ENCODE measurements at regions not wholly inside any gene's neighbourhood (a gene's known extent, or its start where the extent isn't known, plus 50 kb on each side); places are given as distances from the start of the nearest gene placed in this dataset.

- DNase-seq (ENCODE audit: low spot score in 2 of 2): no peak
- no peak overlapping the region for H3K27ac ChIP-seq
- no peaks in the 10 kb centered on the region for H3K36me3 ChIP-seq
- no peaks in the 10 kb centered on the region for H3K4me1 ChIP-seq
- no peak overlapping the region for H3K4me3 ChIP-seq
- H3K9me3 ChIP-seq: no peaks in the 10 kb centered on the region
- WGBS, 2 donors: 84 to 88% methylated on average over 2 of the region's 2 CpGs
- no peak for TF ChIP-seq EP300 (IDR thresholded peaks at IDR 0.05)
- no peak for TF ChIP-seq POLR2A (IDR thresholded peaks at IDR 0.05)
- TF ChIP-seq, protein P1, sequence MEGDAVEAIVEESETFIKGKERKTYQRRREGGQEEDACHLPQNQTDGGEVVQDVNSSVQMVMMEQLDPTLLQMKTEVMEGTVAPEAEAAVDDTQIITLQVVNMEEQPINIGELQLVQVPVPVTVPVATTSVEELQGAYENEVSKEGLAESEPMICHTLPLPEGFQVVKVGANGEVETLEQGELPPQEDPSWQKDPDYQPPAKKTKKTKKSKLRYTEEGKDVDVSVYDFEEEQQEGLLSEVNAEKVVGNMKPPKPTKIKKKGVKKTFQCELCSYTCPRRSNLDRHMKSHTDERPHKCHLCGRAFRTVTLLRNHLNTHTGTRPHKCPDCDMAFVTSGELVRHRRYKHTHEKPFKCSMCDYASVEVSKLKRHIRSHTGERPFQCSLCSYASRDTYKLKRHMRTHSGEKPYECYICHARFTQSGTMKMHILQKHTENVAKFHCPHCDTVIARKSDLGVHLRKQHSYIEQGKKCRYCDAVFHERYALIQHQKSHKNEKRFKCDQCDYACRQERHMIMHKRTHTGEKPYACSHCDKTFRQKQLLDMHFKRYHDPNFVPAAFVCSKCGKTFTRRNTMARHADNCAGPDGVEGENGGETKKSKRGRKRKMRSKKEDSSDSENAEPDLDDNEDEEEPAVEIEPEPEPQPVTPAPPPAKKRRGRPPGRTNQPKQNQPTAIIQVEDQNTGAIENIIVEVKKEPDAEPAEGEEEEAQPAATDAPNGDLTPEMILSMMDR (IDR thresholded peaks at IDR 0.05): no peak
- no peaks in the 10 kb centered on the region for H3K27me3 ChIP-seq
These were observed 1182.7 kb downstream of the FSTL5 start for GRCh38 chr4:160981083-160981482.

- H3K27ac ChIP-seq: no peak overlapping the region
- H3K9me3 ChIP-seq: no peaks in the 10 kb centered on the region
- TF ChIP-seq, protein P1 (IDR thresholded peaks at IDR 0.05): no peak
- TF ChIP-seq POLR2A (IDR thresholded peaks at IDR 0.05): no peak
- no peak for TF ChIP-seq EP300 (IDR thresholded peaks at IDR 0.05)
- WGBS, 2 donors: 91 to 92% methylated on average over 9 of the region's 9 CpGs
- DNase-seq (ENCODE audit: low spot score in 2 of 2): no peak
- H3K27me3 ChIP-seq: no peaks in the 10 kb centered on the region
- H3K4me3 ChIP-seq: no peak overlapping the region
- H3K36me3 ChIP-seq: no peaks in the 10 kb centered on the region
- H3K4me1 ChIP-seq: no peaks in the 10 kb centered on the region
These were observed 1180.8 kb downstream of the FSTL5 start for GRCh38 chr4:160983035-160983434.

DNA sequence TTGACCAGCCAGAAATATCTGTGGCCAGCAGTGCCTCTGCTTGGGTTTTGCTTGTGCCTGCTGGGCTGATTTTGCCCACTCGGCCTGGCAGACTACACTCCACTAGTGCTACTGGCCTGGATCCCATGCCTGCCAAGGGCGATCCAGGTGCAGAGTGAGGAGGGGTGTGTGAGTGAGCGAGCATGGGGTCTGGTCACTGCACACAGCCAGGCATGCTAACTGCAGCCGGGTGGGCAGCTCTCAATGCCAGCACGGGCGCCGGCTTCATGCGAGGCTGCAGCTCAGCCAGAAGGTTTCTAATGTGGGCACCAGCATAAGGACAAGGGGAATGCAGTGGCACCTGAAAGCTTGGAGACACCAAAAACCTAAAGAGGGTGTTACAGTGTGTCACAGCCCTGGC lies 1161.4 kb downstream of the FSTL5 start:
- Histone ChIP-seq H3K4me3 (no peak overlapping the region), H3K27ac (no peak overlapping the region), H3K27me3 (no peaks in the 10 kb centered on the region), H3K4me1 (no peaks in the 10 kb centered on the region), H3K9me3 (peaks cover 0 to 3% (median 0%) of the 10 kb centered on the region in 4 donors), H3K36me3 (no peaks in the 10 kb centered on the region)
- 82 to 94% methylated on average over 8 of the region's 8 CpGs for WGBS, 2 donors
- TF ChIP-seq, protein P1 (IDR thresholded peaks at IDR 0.05): no peak
- TF ChIP-seq POLR2A (IDR thresholded peaks at IDR 0.05): no peak
- no peak for TF ChIP-seq EP300 (IDR thresholded peaks at IDR 0.05)
- DNase-seq (ENCODE audit: low spot score in 2 of 2): no peak

DNA sequence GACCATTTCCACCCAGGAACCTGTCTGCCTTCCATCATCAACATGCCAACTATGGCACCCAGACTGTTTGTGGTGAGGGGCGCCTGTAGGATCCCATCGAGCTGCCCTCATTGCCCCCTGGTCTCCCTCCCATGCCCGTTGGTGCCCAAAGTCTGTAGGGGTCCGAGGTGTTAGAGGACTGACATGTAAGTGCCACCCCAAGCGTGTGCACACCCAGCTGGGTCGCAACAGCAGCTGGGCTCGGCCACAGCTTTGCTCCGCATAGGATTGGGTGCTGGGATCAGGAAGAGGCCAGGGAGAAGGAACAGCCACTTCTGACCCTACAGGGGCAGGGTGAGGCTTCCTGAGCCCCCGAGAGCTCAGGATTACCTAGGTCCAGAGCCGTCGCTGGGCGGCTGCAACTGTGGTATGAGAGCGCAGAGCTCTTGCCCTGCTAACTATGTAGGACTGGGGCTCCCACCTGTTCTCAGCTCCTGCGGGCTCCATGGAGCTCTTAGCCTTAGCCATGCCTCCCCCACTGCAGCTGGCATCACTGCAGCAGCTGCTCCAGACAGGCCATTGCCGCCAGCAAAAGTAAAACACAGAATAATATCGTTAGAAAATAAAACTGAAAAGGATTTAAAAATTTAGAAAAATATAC lies 1160.3 kb downstream of the FSTL5 start:
- DNase-seq (ENCODE audit: low spot score in 2 of 2): no peak
- TF ChIP-seq POLR2A (IDR thresholded peaks at IDR 0.05): no peak
- TF ChIP-seq, protein P1 (IDR thresholded peaks at IDR 0.05): no peak
- no peak for TF ChIP-seq EP300 (IDR thresholded peaks at IDR 0.05)
- Histone ChIP-seq H3K4me1 (no peaks in the 10 kb centered on the region), H3K36me3 (no peaks in the 10 kb centered on the region), H3K27me3 (no peaks in the 10 kb centered on the region), H3K4me3 (no peak overlapping the region), H3K9me3 (peaks cover 0 to 3% (median 0%) of the 10 kb centered on the region in 4 donors), H3K27ac (no peak overlapping the region)
- 96 to 99% methylated on average over 7 to 16 of the region's 16 CpGs for WGBS, 2 donors

DNA sequence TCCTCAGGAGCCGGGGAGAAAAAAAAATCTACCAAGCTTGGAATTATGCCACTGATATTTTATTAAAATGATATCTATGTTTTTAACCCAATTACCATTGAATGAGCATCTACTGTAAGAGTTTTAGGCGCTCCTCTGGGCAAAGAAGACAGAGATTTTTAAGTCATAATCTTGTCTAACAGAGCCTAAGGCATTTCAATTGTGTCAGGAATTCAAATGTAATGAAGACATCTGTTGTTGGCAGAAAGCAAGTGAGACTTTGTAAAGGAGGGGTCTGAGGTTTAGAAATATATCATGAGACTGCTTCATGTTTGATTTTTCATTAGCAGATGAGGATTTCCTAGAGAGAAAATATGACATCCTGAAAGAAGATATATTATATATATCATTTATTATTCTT lies 1158.1 kb downstream of the FSTL5 start:
- DNase-seq (ENCODE audit: low spot score in 2 of 2): no peak

More for the DNA sequence above, 1158.1 kb downstream of the FSTL5 start:
- H3K27me3 ChIP-seq: no peaks in the 10 kb centered on the region
- H3K36me3 ChIP-seq: no peaks in the 10 kb centered on the region
- TF ChIP-seq EP300 (IDR thresholded peaks at IDR 0.05): no peak
- TF ChIP-seq, protein P1 (IDR thresholded peaks at IDR 0.05): no peak
- TF ChIP-seq POLR2A (IDR thresholded peaks at IDR 0.05): no peak
- no peak overlapping the region for H3K27ac ChIP-seq
- peaks cover 0 to 3% (median 0%) of the 10 kb centered on the region in 4 donors for H3K9me3 ChIP-seq
- WGBS, 2 donors: 42% methylated on average over 2 of the region's 2 CpGs
- H3K4me1 ChIP-seq: no peaks in the 10 kb centered on the region
- no peak overlapping the region for H3K4me3 ChIP-seq
